NCI-H2227 (cell line): ENCODE measurements at regions not wholly inside any gene's neighbourhood (a gene's known extent, or its start where the extent isn't known, plus 50 kb on each side); places are given as distances from the start of the nearest gene placed in this dataset.
A peak's percentile ranks its signal among the peaks of the same experiment; 100 is the strongest.
"Not testable (repeated sequence)": the region's sequence is repeated elsewhere in the genome, so short reads cannot be mapped to it uniquely, and the experiment has no call there.

Experiments
- DNase-seq: peaks from one replicate; lab custom pipeline; 2025; ENCODE audit not compliant: unreplicated experiment; lab: John Stamatoyannopoulos, UW

DNA sequence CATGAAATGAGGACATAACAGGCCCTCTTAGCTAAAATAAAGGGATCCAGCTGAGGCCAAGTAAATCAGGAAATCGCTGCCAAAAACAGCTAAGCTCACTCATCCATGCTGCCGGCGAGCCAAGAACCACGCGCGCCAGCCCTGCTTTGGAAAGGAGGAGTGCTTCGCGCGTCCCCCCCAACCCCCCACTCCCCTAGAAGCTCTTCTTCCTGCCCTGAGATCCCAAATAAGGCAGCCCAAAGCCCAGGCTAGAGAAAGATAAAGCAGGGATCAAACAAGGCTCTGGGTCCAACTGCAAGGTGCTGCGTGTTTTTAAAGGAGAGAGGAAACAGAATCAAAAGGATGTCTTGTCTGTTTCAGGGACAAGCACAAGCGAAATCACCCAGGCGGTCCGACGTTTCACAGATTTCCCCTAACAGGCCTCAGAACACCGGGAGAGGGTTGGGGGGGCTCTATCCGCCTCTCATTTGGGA lies 168.3 kb upstream of the AUTS2 start:
- DNase-seq = no peak

DNA sequence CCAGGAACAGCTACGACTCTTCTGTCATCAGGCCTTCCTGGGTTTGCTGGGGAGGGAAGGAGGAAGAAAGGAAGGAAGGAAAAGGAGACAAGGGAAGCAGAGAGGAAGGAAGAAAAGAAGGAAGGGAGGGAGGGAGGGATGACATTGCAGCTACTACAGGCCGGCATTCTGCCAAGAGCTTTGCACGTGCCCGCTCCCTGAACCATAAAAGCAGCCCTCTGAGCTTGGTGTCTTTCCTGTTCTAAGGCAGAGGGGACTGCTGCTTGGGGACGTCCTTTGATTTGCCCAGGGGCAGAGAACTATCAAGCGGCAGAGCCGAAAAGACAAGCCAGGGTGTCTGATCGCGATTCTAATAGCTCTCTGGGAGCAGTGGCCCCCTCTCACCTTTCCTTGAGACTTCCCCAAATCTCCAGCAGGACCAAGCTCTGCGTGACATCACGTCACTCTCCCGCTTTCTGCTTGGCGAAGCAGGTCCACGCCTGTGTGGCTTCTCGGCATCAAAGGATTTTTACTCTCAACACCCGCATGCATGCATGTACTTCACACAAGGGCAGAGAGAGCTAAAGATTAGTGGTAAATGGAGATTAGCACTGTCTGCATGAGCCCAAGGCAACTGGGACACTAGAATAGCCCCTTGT lies 167.8 kb upstream of the AUTS2 start:
- DNase-seq = no peak

DNA sequence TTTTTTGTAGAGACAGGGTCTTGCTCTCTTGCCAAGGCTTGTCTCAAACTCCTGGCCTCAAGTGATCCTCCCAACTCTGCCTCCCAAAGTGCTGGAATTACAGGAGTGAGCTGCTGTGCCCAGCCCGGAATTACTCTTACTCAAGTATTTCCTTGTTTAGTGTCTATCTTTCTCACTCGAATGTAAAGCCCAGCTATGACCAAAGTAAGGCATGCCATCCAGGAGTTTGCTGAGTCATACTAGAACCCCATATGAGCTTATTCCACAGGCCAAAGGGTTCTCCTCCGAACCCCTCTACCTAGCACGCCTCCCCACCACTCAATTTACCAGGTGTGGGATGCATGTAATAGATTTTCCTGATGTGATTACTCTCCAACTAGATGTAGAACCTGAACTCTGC lies 166.6 kb upstream of the AUTS2 start:
- DNase-seq = no peak

DNA sequence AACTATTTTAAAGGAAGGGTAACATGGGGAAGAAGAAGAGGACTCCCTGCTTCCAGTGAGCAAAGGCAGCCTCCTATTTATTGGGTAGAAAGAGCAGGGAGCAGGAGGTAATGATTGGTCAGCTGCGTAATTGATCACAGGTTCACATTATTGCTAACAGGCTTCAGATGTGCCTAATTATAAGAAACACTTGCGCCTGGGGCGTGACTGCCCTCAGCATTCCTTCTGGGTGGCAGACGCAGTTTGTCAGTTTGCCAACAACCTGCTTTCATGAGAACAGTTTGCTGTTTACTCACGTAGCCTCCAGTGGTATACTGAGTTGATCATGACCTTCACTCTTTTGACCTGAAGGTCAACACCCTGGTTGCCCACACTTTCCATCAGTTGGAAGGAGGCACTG lies 166.0 kb upstream of the AUTS2 start:
- DNase-seq = not testable (repeated sequence)

DNA sequence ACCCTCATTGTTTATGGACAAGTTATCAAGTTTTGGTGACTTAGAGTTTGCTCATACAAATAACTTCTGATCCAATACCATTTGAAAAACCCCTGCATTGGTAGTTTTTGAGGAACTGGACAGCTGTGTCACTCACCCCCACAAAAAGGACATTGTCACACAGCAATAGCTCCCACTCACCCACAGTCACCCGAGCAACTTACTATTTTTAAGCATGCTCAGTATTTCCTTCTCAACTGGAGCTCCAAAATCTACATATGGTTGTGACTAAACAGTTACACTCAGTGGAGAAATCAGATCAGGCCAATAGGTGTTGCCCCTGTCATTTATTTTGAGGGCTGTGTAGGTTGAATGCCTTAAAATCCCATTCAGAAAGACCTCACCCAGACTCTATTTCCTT lies 165.2 kb upstream of the AUTS2 start:
- DNase-seq = no peak

DNA sequence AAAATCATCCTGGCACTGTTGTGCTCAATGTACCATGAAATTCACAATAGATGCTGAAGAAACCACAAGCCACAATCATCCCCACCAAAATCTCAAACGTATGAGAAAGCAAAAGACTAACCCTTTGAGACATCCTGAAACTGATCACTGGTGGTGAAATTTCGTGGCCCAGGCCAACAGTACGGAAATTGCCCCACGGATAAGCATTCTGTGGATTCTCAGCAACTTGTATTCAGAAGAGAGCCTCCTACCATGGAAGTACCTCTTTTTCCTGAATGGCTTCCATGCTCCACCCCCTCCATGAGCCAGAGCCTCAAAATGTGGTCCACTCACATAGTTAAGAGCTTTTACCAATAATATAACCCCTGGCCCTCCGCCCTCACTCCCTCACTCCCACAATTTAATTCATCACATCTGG lies 163.9 kb upstream of the AUTS2 start:
- no peak for DNase-seq

DNA sequence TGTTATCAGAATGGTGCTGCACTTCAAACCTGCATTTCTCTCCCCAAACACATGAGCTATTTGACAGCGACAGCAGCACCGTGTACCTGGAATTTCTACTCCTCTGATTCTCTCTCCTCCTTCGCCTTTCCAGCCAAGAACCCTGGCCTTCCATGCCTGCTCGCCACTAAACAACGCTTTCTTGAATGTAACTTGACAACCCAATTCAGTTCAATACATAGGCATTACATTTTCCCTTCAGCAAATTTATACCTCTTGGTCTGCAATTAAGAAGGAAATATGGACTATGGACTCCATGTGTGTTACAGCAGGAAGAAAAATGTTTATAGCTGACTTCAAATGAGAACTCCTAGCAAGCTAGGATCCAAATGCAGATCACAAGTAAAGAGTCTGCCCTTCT lies 162.6 kb upstream of the AUTS2 start:
- DNase-seq = no peak

DNA sequence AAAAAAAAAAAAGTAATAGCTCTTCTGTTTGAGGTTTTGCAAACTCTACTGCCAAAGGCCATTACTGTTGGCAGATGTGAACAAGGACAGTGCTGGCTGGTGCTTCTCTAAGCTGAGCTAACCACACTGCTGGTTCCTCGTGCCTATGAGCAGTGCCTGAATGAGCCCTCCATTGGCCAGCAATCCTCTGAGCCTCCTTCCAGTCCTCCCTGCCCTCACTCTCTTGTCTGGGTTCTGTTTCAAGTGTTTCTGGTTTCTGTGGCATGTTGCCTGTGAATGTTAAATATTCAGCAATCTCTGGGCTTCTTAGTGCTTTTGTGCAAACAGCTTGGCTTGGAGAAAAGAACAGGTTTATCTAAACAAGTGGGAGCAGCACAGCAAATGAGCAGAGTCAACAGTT lies 161.3 kb upstream of the AUTS2 start:
- DNase-seq = no peak

DNA sequence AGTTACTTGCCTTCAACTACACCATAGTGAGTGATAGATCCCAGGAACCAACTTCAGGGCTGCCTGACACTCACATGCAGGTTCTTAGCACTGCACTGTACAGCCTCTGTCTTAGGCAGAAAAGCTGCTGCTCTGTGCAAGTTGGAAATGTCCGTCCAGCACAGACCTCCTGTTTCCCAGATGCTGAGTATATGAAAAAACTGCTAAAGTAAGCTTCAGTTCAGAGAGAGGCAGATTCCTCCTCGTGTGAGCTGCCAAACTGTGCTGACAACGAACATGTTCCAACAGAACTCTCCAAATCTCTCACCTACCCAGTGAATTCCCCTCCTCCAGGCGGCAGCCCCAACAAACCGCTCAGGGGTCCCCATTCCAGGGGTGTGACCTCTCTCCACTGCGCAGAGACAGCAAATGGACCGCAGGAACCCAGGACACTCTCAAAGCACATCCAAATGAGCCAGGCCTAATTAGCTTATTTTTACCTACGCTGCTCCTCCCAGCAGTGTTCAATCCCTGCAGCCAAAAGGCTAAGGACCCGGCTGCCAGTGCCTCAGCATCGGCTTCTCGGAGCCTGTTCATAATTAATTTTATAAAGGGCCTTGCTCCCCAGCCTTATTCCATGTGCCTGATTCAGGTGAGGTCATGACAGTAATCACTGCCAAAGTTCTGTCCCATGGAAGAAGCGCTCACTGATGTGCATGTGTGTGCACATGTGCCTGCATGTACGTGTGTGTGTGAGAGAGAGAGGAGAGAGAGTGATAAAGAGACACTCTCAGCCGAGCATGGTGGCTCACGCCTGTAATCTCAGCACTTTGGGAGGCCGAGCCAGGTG lies 159.5 kb upstream of the AUTS2 start:
- DNase-seq = no peak

DNA sequence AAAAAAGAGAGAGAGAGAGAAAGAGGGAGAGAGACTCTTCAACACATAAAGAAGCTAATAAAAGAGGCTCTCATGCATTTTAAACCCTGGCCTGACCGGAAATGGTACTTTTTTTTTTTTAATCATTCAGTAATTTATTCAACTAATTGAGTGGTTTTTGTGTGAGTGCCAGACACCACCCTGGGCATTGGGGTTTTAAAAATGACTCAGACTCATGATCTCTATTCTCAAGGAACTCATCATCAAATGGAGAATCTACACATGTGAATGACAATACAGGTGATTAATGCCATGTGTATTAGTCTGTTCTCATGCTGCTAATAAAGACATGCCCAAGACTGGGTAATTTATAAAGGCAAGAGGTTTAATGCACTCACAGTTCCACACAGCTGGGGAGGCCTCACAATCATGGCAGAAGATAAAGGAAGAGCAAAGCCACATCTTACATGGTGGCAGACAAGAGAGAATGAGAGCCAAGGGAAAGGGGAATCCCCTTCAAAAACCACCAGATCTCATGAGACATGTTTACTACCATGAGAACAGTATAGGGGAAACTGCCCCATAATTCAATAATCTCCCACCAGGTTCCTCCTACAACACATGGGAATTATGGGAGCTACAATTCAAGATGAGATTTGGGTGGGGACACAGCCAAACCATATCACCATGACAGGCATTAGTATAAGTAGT lies 158.5 kb upstream of the AUTS2 start:
- DNase-seq = no peak

DNA sequence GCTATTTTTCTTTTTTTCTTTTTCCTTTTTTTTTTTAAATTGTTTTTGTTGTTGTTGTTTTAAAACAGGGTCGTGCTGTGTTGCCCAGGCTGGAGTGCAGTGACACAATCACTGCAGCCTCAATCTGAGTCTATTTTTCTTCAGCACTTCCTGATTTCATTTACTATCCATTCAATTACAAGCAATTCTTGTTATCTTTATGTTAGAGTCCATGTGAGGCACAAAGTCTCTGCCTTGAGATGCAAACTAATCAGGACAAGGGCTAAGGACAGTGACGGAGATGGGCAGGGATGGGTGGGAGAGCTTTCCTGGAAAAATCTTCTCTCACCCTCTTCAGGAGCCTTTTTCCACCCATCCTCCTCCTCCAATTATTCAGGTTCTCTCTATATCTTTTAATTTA lies 157.3 kb upstream of the AUTS2 start:
- no peak for DNase-seq

DNA sequence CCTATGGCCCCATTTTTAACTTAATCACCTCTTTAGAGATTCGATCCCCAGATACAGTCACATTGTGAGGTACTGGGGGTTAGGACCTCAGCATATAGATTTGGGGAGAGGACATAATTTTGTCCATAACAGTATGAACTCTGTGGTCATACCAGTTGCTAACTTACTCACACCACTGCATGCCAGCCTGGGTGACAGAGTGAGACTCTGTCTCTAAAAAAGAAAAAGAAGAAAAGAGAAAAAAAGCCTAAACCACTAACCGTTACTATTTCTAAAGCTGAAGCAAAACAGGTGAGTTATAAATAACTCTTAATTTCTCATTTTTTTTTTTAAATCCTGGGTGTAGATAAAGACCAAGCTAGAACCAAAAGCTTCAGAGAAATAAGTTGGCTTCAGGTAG lies 155.1 kb upstream of the AUTS2 start:
- no peak for DNase-seq

DNA sequence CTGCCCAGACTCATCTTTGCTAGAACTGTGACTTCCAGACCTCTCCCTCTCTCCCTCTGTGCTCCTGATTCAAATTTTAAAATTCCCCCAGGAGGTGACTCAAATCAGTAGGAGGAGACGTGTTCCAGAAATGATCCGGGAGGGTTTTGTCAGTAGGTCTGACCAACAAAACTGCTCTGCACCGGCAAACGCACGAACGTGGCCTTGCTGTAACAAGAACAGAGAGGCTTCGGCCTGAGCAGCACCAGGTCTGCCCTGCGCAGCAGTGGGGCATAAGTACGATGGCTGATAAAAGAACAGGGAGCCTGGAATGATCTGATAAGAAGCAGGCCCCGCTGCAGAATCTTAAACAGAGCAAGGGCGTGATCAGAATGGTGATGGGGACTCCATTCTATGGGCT lies 152.7 kb upstream of the AUTS2 start:
- no peak for DNase-seq

DNA sequence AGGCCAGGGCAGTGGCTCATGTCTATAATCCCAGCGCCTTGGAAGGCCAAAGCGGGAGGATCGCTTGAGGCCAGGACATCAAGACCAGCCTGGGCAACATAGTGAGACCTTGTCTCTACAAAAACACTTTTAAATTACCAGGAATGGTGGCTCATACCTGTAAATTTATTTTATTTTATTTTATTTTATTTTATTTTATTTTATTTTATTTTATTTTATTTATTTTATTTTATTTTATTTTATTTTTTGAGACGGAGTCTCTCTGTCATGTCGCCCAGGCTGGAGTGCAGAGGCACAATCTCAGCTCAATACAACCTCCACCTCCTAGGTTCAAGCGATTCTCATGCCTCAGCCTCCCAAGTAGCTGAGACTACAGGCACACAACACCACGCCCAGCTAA lies 152.1 kb upstream of the AUTS2 start:
- not testable (repeated sequence) for DNase-seq

DNA sequence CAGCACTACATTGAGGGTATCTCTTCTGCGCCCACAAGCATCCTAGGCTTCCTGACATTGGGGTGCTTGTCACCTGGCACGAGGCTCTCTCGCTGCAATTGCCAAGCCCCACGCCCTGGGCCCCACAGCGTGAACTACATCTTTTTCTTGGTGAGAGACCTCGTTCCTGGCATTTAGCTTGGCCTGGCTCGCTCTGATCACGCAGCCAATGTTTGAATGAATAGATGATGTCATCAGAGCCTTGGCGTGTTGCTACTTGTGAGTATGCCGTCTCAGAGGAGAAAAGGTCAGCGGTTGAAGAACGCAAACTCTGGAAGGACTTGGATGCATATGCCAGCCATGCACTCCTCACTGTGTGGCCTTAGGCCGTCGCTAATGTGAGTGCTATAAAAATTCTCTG lies 150.2 kb upstream of the AUTS2 start:
- DNase-seq = no peak

DNA sequence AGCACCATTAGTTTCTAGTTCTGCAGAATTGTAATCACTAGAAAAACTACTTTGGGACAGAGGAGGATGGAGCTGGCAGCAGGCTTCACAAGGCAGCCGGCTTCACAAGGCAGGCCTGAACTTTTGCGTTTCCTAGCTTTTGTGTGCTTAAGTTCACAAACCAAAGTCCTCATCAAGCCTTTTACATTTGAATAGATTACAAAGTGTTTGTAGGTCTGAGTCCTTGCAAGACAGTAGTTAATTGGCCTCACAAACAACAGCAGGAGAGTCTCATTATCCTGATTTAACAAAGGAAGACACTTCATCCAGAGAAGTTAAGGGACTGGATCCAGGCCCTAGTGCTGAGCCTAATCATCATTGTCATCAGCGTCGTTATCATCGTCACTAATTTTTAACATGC lies 147.8 kb upstream of the AUTS2 start:
- no peak for DNase-seq

DNA sequence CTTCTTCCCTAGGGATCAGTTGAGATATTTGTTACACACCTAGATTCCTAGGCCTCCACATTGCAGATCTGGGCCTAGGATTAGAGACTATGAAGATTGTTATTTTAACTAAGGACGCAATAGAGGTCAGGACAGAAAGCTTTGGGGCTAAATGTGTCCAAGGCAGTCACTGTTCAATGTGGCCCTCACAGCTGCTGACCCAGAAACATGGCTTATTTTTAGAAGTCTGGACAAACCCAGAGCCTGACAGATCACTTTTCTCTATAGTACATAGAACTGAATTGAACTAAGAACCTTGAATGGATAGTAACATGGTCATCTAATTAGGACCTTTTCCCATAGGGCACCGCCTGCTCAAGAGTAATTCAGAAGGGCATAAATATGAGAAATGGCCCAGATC lies 146.6 kb upstream of the AUTS2 start:
- no peak for DNase-seq

DNA sequence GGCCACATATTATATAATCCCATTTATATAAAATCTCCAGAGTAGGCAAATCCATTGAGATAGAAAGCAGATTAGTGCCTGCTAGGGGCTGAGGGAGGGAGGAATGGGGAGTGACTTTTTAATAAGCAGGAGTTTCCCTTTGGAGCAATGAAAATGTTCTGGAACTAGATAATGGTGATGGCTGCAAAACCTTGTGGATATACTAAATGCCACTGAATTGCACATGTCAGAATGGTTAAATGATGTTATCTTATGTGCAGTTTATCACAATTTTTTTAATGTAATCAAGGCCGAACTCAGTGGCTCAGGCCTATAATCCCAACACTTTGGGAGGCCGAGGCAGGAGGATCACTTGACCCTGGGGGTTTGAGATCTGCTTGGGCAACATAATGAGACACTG lies 145.5 kb upstream of the AUTS2 start:
- DNase-seq = no peak

DNA sequence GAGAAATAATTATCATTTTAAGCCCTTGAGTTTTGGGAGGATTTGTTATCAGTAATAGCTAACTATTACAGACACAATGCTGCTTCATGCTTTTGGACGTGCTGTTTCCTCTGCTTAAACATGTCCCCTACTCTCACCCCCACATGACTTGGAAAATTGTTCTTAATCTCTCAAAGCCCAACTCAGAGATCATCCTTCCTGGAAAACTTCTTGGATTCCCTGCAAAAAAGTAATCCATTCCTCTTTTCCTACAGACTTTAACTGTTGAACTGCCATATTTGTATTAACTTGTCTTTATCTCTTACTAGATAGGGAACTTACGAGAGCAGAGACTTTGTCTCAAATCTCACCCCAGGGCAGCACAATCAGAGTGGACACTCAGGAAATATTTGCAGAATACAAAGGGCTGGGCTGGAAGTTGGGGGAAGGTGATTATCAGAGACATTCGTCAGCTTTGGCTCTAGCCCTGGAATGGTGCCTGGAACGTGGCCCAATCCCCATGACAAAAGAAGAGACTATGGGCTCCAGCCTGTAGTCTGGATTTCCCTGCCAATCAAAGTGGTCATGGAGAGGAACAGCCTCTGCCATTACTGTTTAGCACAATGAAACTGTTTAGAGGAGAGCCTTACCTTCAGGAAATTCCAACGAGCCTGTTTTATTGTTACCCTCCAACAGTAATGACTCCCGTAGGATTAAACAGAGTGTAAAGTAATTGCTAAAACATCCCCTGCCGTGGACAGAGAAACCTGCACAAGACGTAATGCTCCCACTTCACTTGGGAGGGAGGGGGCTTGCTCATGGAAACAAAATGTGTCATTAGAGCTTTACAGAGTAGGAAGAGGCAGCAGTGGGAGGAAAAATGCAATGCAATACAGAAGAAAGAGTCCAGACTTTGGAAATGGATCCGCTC lies 140.4 kb upstream of the AUTS2 start:
- peak; percentile 64 for DNase-seq

DNA sequence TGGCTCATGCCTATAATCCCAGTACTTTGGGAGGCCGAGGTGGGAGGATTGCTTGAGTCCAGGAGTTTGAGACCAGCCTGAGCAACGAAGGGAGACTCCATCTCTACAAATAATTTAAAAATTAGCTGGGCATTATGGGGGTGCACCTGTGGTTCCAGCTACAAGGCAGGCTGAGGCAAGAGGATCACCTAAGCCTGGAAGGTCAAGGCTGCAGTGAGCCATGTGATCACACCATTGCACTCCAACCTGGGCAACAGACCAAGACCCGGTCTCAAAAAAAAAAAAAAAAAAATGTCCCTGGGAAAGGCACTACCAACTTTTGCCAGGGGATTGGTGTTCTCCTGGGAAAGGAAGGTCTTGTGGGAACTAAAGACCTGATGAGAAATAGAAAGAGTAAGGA lies 134.2 kb upstream of the AUTS2 start:
- no peak for DNase-seq

DNA sequence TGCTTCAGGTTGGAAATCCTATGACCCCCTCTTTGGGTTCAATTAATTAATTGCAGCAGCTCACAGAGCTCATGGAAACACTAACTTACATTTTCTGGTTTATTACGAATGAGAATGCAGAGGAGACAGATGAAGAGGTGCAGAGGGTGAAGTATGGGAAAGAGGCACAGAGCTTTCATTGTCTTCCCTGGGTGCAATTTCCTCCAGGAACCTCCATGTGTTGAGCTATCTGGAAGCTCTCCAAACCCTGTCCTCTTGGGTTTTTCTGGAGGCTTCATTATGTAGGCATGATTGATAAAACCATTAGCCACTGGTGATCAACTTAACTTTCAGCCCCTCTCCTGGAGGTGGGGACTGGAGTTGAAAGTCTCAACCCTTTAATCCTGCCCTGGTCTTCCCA lies 133.0 kb upstream of the AUTS2 start:
- DNase-seq = no peak
